A673 (cell line): ENCODE measurements at regions not wholly inside any gene's neighbourhood (a gene's known extent, or its start where the extent isn't known, plus 50 kb on each side); places are given as distances from the start of the nearest gene placed in this dataset.

Experiments used
- CTCF ChIP-seq: fragments of 300-800, 200-600 bp; sonication (generic); conservative IDR thresholded peaks from 2 replicates; pipeline ENCODE4 v1.5.1; 2017; ENCODE audit warnings: low read depth, mild to moderate bottlenecking, antibody characterized with exemption, low read length, moderate library complexity, mixed read lengths
- EZH2 ChIP-seq: fragments of 200-600 bp; sonication (generic); IDR thresholded peaks from 2 replicates; pipeline ENCODE4 v1.6.1; 2017; ENCODE audit warnings: borderline replicate concordance, low read depth, mild to moderate bottlenecking, mixed read lengths, antibody characterized with exemption, low read length; ENCODE audit not compliant: poor library complexity, severe bottlenecking

GRCh38 chr16:6926762-6927161 is 405.9 kb upstream of the RBFOX1 start:
- no peak for TF ChIP-seq CTCF
- no peak for TF ChIP-seq EZH2
